NCI-H2227 (cell line): ENCODE measurements at regions not wholly inside any gene's neighbourhood (a gene's known extent, or its start where the extent isn't known, plus 50 kb on each side); places are given as distances from the start of the nearest gene placed in this dataset.

ENCODE experiments used
- DNase-seq: peaks from one replicate; lab custom pipeline; 2025; ENCODE audit not compliant: unreplicated experiment; lab: John Stamatoyannopoulos, UW

DNA sequence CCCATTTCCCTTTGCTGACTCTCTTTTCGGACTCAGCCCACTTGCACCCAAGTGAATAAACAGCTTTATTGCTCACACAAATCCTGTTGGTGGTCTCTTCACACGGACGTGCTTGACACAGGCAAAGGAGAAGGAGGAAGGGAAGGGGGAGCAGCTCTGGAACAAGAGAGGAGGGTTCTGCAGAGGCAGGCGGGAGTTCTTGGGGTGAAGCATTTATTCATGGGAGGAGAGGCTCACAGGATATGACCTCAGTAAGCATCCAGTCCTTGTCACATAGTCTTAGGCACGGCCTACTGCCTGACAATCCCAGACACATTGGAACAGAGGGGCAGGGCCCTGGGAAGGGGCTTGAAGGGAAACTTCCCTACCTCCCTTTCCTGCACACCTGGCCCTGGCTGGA lies 171.7 kb upstream of the HS6ST1 start:
- DNase-seq, result no peak

DNA sequence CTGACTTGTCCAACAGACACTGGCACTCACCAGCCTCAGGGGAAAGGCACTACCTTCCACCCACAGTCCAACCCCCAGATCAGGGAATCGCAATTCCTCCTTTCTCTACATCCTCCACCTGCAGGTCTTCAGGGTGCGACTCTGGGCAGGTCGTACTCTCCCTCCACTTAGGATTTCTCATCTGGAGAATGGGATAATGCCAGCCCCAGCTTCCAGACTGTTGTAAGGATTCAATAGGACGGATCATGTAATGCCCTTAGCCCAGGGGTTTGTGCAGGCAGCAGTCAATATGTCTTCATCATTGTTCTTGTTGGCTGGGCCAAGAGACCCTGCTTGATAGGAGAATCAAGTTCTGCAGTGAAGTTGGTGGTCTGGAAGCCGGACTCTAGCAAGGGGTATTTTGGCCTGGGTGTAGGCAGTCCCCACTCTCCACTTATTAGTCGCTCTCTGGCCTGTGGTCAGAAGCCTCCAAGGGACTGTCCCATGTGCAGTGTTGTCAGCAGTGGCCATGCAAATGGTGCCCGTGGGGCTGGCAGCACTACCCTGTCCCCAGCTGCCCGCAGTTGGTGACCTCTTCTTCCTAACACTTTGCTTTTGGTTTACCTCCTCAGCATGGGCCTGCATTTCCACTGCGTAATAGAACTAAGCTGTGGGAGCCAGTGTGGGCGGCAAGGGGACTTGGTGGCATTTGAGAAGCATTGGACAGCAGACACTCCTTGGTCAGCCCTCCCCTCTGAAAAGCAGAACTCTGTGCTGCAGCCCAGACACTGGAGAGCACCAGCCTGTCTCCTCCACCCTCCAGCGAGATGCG lies 172.4 kb upstream of the HS6ST1 start:
- no peak for DNase-seq

DNA sequence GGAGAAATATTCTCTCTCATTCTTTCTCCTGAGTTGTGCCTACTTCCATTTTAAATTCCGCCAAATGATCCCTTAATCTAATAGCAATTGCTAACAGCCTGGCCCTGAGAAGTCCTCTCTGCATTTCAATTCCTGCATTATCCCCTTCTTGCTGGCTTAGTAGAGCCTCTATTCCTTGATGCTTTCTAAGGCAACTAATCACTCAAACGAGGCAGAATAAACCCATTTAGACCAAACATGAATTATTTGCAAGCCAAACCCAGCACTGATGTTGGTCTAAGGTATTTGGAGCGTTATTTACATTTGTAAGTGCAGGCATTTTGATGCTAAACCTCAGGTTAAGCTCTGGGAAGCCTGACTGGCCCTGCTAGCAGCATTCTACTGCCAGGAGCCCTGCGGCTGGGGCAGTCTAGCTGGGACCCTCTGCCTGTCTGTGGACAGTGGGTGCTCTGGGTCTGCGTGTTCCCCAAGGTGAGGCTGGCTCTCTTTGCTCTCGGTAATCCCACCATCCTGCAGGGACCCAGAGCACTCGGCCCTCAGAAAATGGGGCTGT lies 173.1 kb upstream of the HS6ST1 start:
- no peak for DNase-seq

DNA sequence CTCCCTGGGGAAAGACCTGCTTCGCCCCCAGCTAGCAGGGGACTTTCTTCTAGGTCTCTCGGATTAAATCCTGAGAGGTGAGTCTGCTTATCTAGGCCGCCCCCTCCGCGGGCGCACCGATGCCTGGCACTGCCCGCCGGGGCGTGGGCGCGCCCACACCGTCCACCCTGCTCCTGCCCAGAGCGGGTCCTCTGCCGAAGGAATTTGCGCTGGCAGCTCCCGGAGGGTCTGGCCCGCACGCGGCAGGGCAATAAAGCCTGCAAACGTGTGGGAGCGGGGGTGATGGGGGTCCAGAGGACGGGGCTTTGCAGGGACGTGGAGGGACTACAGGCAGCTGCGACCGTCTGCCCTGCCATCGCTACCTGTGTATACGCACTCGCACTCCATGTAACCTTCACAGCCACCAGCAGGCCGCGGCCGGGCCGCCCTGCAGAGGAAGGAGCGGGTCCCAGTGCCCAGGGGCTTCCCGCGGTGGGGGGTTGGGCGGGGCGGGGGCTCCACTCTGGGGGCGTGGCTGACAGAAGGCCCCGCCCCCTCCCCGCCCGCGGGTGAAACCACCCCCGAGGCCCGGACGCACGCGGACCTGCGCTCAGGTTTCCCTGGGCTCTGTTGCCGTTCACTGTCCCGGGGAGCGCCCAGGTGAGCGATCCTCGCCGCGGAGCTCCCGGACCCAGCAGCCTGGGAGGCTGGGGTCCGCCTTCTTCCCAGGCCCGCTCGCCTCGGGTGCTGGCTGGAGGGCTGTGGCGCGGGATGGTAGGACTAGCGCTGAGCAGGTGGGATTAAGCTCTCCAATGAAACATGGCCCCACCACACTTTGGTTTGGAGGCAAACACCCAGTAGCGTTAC lies 174.5 kb upstream of the HS6ST1 start:
- DNase-seq, result no peak

DNA sequence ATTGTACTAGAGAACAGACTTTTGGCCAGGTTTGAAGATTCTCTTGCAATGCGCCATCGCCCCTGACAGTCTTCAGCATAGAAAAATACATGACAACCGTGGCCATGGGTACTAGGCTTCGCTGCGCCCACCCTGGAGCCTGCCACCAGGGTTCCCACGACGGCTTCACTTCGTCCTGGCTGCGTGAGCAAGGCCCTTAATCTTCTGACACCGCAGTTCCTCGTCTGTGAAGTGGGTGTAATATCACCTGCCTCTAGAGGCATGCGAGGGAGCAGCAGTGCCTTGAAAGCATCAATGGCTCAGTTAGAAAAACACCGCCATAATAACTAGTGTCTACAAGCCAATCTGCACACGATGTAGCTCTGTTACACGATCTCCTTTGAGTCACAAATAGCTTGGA lies 175.2 kb upstream of the HS6ST1 start:
- no peak for DNase-seq

DNA sequence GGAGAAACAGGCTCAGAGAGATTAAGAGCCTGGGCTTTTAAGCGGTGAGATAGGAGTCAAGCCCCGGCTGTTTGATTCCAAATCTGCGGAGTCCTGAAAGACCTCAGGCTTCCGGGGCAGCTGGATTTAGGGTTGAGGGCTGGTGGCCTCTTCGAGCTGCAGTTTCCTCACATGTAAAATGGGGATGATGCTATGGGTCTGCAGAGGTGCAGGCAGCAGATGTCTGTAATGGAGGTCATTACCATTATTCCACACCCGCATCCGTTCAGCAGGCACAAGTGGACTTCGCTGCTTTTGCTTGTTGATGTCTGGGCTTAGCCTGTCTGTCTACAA lies 175.6 kb upstream of the HS6ST1 start:
- no peak for DNase-seq

DNA sequence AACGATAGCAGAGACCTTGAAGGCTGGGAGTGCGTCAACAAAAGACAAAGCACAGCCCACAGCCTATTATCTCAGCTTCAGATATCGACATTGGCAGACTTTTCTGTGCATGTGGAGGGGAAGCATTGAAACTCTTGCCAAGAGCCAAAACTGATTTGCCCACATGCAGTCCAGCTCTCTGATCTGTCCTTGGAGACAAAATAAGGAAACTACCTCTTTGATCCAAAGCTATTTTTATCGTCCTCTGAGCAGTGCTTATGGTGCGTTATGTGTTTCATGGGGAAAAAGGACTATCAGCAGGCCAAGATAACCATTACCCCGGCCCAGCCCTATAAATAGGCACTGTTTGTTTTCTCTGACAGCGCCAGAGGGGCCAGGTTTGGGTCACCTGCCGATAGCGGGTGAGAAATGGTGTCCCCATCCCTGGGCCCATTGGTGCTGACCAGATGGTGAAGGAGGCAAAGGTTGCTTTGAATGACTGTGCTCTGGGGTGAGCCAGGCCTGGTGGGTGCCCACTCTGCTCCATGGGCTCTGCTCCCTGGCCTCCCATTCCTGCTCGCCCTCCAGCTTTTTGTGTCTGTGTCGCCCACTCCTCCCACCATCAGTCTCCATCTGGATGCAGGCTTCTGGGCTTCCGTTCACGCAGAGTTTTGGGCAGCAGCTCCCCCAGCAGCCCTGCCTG lies 176.1 kb upstream of the HS6ST1 start:
- no peak for DNase-seq

DNA sequence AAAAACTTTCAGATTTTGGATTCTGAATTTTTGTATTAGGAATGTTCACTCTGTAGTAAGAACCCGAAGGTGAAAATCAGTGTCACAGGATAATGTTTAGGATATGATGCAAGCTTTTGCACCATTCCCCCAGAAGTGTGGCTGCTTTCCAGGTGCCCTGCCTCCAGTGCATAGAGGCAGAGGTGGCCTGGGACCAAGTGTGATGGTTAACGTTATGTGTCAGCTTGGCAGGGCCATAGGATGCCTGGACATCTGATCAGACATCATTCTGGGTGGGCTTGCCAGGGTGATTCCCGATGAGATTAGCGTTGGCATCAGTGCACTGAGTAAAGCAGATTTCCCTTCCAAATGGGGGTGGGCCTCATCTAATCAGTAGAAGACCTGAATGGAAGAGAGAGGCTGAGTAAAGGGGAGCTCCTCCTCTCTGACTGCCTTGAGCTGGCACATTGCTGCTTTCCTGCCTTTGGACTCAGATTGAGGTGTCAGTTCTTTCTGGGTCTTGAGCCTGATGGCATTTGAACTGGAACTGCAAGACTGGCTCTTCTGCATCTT lies 177.4 kb upstream of the HS6ST1 start:
- no peak for DNase-seq

DNA sequence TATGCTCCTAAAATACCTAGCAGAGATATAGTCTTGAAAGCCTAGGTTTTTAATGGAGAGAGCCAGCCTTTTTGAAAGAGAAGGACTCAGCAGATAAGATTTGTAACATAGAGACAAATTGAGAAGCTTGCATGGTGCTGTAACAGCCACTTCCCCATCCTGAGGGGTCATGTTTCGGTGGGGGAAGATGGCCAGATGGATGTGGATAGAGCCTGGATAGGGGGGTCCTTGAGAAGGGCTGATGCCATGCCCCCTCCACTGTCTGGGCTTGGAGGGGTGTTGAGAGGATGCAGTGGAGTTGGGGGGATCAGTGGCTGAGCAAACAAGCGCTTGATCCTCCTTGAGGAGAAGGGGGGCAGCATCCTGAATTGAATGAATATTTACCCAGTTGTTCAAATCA lies 178.0 kb upstream of the HS6ST1 start:
- no peak for DNase-seq

DNA sequence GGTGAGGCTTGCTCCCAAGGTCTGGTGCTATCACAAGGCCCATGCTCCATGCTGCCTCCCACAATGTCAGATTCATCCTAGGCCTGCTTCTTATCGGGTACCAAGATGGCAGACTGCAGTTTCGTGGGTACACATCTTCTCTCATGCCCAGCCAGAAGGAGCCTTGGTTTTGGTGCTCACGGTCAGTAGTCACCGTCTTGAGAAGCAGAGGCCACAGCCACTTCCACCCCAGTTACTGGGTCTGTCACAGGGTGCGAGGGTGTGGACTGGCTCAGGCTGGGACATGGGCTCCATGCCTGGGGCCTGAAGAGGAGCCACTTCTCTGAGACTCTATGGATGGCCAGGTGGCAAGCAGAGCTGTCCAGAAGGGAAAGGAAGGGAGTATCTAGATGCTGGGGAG lies 178.8 kb upstream of the HS6ST1 start:
- no peak for DNase-seq

DNA sequence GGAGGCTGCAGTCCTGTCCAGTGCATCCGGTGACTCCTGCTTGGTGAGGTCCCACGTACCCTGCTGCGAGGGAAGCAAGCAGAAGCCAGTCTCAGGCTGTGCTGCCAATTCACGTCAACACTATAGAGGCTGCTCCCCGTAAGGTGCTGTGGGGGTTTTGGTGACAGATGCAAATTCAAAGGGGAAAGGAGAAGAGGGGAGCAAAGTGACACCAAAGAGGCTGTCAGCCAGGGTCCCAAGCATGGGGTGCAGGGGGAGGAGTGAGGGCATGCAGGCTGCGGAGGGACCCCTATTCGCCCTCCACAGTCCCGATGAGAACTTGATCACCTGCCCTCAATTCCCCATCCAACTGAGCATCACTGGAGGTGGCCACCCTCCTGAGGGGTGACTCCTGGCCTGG lies 179.4 kb upstream of the HS6ST1 start:
- no peak for DNase-seq

DNA sequence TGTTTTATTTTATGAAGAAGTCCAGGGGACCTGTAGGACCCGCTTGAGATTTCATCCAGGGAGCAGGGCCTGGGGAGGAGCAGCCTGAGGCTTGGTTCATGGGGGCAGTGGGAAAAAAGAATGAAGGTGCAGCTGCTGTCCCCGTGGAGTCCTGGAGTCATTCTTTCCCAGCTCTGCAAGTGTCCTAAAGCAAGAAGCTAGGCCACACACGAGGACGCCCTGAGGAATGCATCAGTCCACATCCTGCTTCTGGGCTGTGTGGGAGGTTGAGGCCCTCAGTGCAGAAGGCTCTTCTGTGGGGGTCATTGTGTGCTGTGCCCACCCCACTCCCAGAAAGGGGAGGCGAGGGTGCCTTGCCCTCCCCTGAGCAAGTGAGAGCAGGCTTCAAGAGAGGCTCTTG lies 179.9 kb upstream of the HS6ST1 start:
- DNase-seq, result no peak

DNA sequence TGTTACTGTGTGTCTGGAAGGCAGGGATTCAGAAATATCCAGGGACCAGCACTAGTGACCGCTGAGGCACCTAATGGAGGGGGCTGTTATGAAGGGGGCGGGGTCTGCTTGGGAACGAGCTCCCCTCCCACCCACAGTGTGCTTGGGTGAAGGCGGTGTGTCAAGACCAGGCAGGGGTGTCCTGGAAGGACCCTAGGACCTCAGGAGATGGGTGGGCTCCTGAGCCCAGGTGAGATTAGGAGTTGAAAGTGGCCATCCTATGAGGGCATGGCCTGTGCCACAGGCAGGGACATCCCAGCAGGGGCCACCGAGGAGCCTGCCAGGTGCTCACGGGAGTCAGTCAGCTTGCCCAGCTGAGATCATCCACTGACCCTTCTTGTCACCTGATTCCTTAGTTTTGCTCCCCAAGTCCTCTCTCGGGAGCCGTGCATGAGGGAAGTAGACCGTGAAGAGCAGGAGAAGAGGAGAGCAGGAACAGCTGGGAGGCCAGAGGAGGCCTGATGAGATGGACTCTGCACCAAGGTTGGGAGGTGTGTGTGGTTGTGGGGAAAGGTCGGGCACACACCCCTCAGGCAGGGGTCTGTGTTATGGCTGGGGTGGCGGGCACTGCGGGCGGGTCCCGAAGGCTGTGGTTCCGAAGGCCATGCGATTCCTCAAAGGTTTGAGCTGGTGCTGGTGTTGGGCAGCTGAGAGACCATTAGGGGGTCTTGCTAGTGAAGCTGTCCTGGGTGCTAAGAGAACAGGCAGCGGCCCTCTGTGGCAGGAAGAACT lies 180.9 kb upstream of the HS6ST1 start:
- DNase-seq, result no peak

DNA sequence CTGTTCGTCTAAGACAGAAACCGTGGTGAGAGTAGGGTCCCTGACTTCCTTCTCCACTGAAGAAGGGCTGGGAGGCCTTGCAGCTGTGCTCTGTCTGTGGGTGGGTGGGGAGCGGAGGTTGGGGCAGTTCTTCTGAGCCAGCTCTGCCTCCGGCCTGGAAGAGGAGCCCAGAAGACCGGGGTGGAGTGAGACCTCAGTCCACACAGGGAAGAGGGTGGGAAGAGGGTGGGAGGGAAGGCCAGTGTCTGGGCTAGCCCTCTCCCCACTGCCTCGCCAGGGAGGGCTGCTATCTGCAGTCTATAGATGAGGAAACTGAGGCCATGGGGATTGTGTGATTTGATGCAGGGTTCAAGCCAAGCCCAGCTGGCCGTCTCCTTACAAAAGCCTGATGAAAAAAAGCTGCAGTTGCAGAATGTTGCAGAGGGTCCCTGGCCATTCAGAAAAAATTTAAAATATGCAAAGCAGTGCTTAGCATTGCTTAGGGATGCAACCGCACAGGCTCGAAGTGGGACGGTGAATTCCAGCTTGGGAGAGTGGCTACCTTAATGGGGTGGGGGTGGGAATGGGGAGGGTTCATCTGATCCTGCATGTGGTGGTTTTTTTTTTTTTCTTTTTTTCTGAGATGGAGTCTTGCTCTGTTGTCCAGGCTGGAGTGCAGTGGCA lies 181.6 kb upstream of the HS6ST1 start:
- DNase-seq, result no peak

DNA sequence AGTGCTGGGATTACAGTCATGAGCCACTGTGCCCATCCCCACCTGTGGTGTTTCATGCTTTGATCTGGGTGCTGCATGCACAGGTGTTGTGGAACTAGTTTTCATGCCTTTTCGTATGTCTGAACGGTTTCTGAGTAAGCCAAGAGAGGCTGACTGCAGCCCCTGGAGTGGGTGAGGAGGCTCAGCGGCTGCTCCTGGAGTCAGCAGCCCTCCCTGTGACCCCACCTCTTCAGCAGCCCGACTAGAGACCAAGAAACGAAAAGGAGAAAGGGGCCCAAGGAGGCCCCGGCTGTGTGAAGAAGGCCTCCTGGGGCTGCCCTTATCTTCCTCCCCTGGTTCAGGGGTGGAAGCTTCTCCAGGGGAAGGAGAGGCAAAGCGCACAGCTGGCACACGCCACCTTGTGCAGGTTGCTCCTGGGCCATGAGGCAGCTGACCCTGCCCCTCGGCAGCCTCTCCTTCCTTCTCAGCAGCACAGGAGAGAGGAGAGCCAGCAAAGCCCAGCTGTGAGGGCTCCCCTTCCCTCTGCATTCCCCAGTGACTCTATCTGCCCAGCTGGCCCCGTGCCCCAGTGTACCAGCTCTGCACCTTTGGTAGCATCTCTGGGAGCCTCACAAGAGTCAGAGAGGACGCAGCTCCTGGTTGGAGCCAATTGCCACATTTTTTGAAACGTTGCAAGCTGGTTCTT lies 182.5 kb upstream of the HS6ST1 start:
- DNase-seq, result no peak

DNA sequence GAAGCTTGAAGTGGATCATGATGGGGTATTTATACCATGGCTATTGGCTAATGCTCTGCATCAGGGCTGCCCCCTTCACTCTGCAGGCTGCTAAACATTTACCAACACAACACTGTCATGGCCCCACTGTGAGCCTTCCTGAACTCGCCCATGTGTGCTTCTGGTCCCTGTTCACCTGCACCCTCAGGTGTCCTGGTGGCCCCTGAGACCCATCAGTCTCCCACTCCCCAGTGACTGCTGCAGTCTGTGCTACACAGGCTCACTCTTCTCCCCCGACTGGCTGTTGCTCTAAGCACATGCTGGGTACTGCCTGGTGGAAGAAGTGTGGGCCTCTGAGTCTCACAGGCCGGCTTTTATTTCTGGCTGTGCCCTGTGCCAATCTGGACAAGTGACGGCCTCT lies 183.0 kb upstream of the HS6ST1 start:
- DNase-seq, result no peak

DNA sequence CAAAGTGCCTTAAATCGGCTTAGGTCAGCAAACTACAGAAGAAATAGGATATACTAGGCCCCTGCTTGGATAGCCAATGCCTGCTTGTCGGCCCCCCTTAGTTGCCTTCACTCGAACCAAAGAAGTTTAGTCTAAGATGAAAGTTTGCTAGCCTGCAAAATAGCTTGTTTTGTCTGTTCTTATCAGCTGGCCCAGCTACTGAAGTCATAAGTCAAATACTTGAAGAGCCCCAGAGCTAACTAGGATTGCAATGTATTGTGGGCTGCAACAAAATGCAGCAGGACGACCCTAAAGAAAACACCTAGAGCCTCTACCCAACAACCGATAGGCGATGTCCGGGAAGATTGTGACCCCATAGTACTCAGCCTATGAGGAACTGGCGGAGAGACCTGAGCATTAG lies 183.5 kb upstream of the HS6ST1 start:
- DNase-seq, result no peak

DNA sequence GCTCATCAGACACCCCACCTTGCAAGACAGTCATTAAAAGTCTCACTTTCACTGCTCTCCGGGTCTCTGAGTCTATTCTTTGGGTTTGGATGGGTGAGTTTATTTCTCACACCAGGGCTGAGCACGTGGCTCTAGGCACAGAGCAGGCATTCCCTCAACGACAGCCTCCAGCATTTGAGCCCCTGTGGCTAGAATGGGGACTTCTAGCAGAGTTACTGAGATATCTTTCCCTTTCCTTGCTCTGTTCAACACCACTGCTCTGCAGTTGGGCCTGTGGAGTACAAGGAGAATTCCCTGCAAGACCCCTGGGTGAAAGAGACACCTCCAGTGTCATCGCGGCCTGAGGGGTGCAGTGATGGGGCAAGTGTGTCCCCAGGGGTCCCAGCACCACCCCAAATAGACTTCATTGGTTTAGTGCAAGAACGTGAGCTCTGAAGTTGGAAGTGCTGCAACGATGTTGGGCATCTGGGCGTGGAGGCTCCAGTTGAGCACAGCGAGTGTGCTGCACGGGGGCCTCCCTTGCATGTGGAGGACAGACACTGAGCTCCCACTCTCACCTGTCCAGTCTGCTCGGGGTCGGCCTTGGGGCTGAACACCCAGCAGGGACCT lies 184.1 kb upstream of the HS6ST1 start:
- no peak for DNase-seq
